Hematopoietic multipotent progenitor cell treated with erythropoietin and hydrocortisone succinate and interleukin-3 and kit ligand, for 6 days (in vitro differentiated cells): ENCODE measurements at regions not wholly inside any gene's neighbourhood (a gene's known extent, or its start where the extent isn't known, plus 50 kb on each side); places are given as distances from the start of the nearest gene placed in this dataset.
"Not testable (repeated sequence)": the region's sequence is repeated elsewhere in the genome, so short reads cannot be mapped to it uniquely, and the experiment has no call there.

Source experiments
- DNase-seq: peaks from one replicate; pipeline ENCODE4 v3.0.0-alpha.2; 2015

- no peak for DNase-seq
Measured at GRCh38 chr14:70269582-70269981, 80.8 kb upstream of the SLC8A3 start.

GRCh38 chr14:70268760-70269159 is 80.0 kb upstream of the SLC8A3 start:
- DNase-seq: no peak

- DNase-seq: no peak
Measured at GRCh38 chr14:70266157-70266556, 77.4 kb upstream of the SLC8A3 start.

- DNase-seq: peak; percentile 90
Measured at GRCh38 chr14:70265422-70265821, 76.7 kb upstream of the SLC8A3 start.

- no peak for DNase-seq
Measured at GRCh38 chr14:70259420-70259819, 70.7 kb upstream of the SLC8A3 start.

GRCh38 chr14:70257526-70257925 is 68.8 kb upstream of the SLC8A3 start:
- peak; percentile 84 for DNase-seq

GRCh38 chr14:70256601-70257000 is 67.8 kb upstream of the SLC8A3 start:
- no peak for DNase-seq

- peak; percentile 47 for DNase-seq
Measured at GRCh38 chr14:70255071-70256057, 66.6 kb upstream of the SLC8A3 start.

- DNase-seq: peak; percentile 82
Measured at GRCh38 chr14:70254476-70254961, 65.8 kb upstream of the SLC8A3 start.

GRCh38 chr14:70253547-70253946 is 64.8 kb upstream of the SLC8A3 start:
- not testable (repeated sequence) for DNase-seq

- DNase-seq: no peak
Measured at GRCh38 chr14:70245026-70245425, 56.3 kb upstream of the SLC8A3 start.

GRCh38 chr14:70239802-70240201 is 51.1 kb upstream of the SLC8A3 start:
- DNase-seq: no peak

- DNase-seq: peak; percentile 69
Measured at GRCh38 chr14:70238635-70239034, 49.9 kb upstream of the SLC8A3 start.
